OCI-LY1 (cell line): ENCODE measurements at regions not wholly inside any gene's neighbourhood (a gene's known extent, or its start where the extent isn't known, plus 50 kb on each side); places are given as distances from the start of the nearest gene placed in this dataset.
"Not testable (repeated sequence)": the region's sequence is repeated elsewhere in the genome, so short reads cannot be mapped to it uniquely, and the experiment has no call there.

Experiments used
- H2AFZ ChIP-seq: fragments of 200-600 bp; sonication (generic), shearing (Covaris generic); 2 replicates; pipeline ENCODE4 v1.6.0; 2014; ENCODE audit warnings: antibody characterized with exemption, mild to moderate bottlenecking, low read length
- H3F3A ChIP-seq: fragments of 200-600 bp; sonication (generic), shearing (Covaris generic); 2 replicates; pipeline ENCODE4 v1.6.0; 2014; ENCODE audit warnings: mild to moderate bottlenecking, antibody characterized with exemption, low read length, moderate library complexity; ENCODE audit not compliant: insufficient read depth
- H3K27ac ChIP-seq: fragments of 200-600 bp; sonication (generic); 2 replicates; pipeline ENCODE4 v1.5.1; 2014; ENCODE audit warnings: low read length, mixed run types, mild to moderate bottlenecking, low read depth; ENCODE audit not compliant: poor library complexity, severe bottlenecking
- H3K27me3 ChIP-seq: fragments of 200-600 bp; sonication (generic); 2 replicates; pipeline ENCODE4 v1.6.0; 2014; ENCODE audit warnings: antibody characterized with exemption, mild to moderate bottlenecking, low read length, moderate library complexity; ENCODE audit not compliant: insufficient read depth
- H3K36me3 ChIP-seq: fragments of 200-600 bp; sonication (generic); 2 replicates; pipeline ENCODE4 v1.6.1; 2014; ENCODE audit warnings: mild to moderate bottlenecking, antibody characterized with exemption, low read length, moderate library complexity, mixed read lengths; ENCODE audit not compliant: insufficient read depth
- H3K4me1 ChIP-seq: fragments of 200-600 bp; sonication (generic); 2 replicates; pipeline ENCODE4 v1.5.1; 2014; ENCODE audit warnings: mild to moderate bottlenecking, low read length, moderate library complexity; ENCODE audit not compliant: insufficient read depth, severe bottlenecking
- H3K4me2 ChIP-seq: fragments of 200-600 bp; sonication (generic), shearing (Covaris generic); 2 replicates; pipeline ENCODE4 v1.6.1; 2014; ENCODE audit warnings: low read length
- H3K4me3 ChIP-seq: fragments of 200-600 bp; sonication (generic); 2 replicates; pipeline ENCODE4 v1.5.1; 2014; ENCODE audit warnings: low read length, low read depth, mild to moderate bottlenecking, mixed read lengths; ENCODE audit not compliant: poor library complexity, severe bottlenecking
- H3K79me2 ChIP-seq: fragments of 200-600 bp; shearing (Covaris generic); 2 replicates; pipeline ENCODE4 v1.6.1; 2016; ENCODE audit warnings: mixed run types, low read length, mixed read lengths; ENCODE audit not compliant: insufficient read depth
- H3K9ac ChIP-seq: fragments of 200-600 bp; sonication (generic), shearing (Covaris generic); 2 replicates; pipeline ENCODE4 v1.6.1; 2014; ENCODE audit warnings: mild to moderate bottlenecking, low read length, mixed read lengths
- H3K9me2 ChIP-seq: fragments of 200-600 bp; sonication (generic), shearing (Covaris generic); 2 replicates; pipeline ENCODE4 v1.6.1; 2014; ENCODE audit warnings: low read depth, mild to moderate bottlenecking, low read length, mixed read lengths
- H3K9me3 ChIP-seq: fragments of 200-600 bp; shearing (Covaris generic); 2 replicates; pipeline ENCODE4 v1.6.1; 2014; ENCODE audit warnings: low read length, mixed read lengths
- H4K20me1 ChIP-seq: fragments of 200-600 bp; sonication (generic), shearing (Covaris generic); 2 replicates; pipeline ENCODE4 v1.6.0; 2016; ENCODE audit warnings: mild to moderate bottlenecking, low read length; ENCODE audit not compliant: insufficient read depth
- CTCF ChIP-seq: fragments of 200-600 bp; sonication (generic), shearing (Covaris generic); IDR thresholded peaks from 2 replicates; pipeline ENCODE4 v1.5.1; 2017; ENCODE audit warnings: mild to moderate bottlenecking, antibody characterized with exemption, low read length, moderate library complexity, mixed read lengths
- EZH2 ChIP-seq: fragments of 200-600 bp; sonication (generic), shearing (Covaris generic); IDR thresholded peaks from 2 replicates; pipeline ENCODE4 v1.8.0; 2017; ENCODE audit warnings: borderline replicate concordance, mixed run types, mild to moderate bottlenecking, antibody characterized with exemption, low read length, moderate library complexity, mixed read lengths

- Histone ChIP-seq H3K27ac (peak overlapping the region; percentile 91), H3F3A (no peaks in the 10 kb centered on the region), H3K27me3 (no peaks in the 10 kb centered on the region), H3K36me3 (no peaks in the 10 kb centered on the region), H3K9me2 (no peaks in the 10 kb centered on the region), H2AFZ (no peak overlapping the region), H3K4me2 (peak overlapping the region; percentile 67), H3K4me1 (peaks cover 82% of the 10 kb centered on the region), H3K9ac (peak overlapping the region; percentile 54), H3K79me2 (no peaks in the 10 kb centered on the region), H3K4me3 (peak overlapping the region; percentile 42), H4K20me1 (no peaks in the 10 kb centered on the region), H3K9me3 (no peaks in the 10 kb centered on the region)
- TF ChIP-seq CTCF (no peak), EZH2 (no peak)
Observed at GRCh38 chr12:47360771-47361388, 281.1 kb upstream of the AMIGO2 start.

GRCh38 chr12:47360093-47360480 is 280.3 kb upstream of the AMIGO2 start:
- Histone ChIP-seq H3K27me3 (no peaks in the 10 kb centered on the region), H3K9me2 (no peaks in the 10 kb centered on the region), H3K27ac (peak overlapping the region; percentile 91), H3K79me2 (no peaks in the 10 kb centered on the region), H3K36me3 (no peaks in the 10 kb centered on the region), H3K4me1 (peaks cover 82% of the 10 kb centered on the region), H3K9me3 (0 out of 2 replicates have a peak, but pooled peaks cover 2% of the 10 kb centered on the region), H4K20me1 (no peaks in the 10 kb centered on the region), H3K4me2 (peak overlapping the region; percentile 67; the same call in 1 of the 2 replicates), H3K9ac (peak overlapping the region; percentile 54), H3F3A (no peaks in the 10 kb centered on the region), H3K4me3 (peak overlapping the region; percentile 42), H2AFZ (no peak overlapping the region)
- TF ChIP-seq CTCF (no peak), EZH2 (no peak)

- Histone ChIP-seq H3K4me2 (peak overlapping the region; percentile 67; the same call in 1 of the 2 replicates), H4K20me1 (no peaks in the 10 kb centered on the region), H3K4me1 (peaks cover 78% of the 10 kb centered on the region), H3F3A (no peaks in the 10 kb centered on the region), H3K9ac (peak overlapping the region; percentile 54; the same call in 1 of the 2 replicates), H3K27me3 (no peaks in the 10 kb centered on the region), H3K4me3 (no peak overlapping the region), H3K36me3 (no peaks in the 10 kb centered on the region), H2AFZ (no peak overlapping the region), H3K79me2 (no peaks in the 10 kb centered on the region), H3K27ac (peak overlapping the region; percentile 91), H3K9me2 (no peaks in the 10 kb centered on the region), H3K9me3 (0 out of 2 replicates have a peak, but pooled peaks cover 2% of the 10 kb centered on the region)
- TF ChIP-seq EZH2 (no peak), CTCF (no peak)
Observed at GRCh38 chr12:47359310-47360092, 279.7 kb upstream of the AMIGO2 start.

- H3K36me3 ChIP-seq, H3K79me2 ChIP-seq, H3K4me3 ChIP-seq, H2AFZ ChIP-seq, H3F3A ChIP-seq, H3K9me3 ChIP-seq, H3K9me2 ChIP-seq, H3K9ac ChIP-seq, H3K27me3 ChIP-seq, H4K20me1 ChIP-seq: not testable (repeated sequence)
- H3K4me2 ChIP-seq: peak overlapping the region; percentile 34; the same call in 1 of the 2 replicates
- H3K27ac ChIP-seq: peak overlapping the region; percentile 85
- peaks cover 53% of the 10 kb centered on the region for H3K4me1 ChIP-seq
Observed at GRCh38 chr12:47357006-47357405, 277.2 kb upstream of the AMIGO2 start.
